Thyroid gland (tissue), 4 donors: ENCODE measurements at regions not wholly inside any gene's neighbourhood (a gene's known extent, or its start where the extent isn't known, plus 50 kb on each side); places are given as distances from the start of the nearest gene placed in this dataset.

ENCODE experiments used
- POLR2A ChIP-seq, 2 donors: fragments of 450-650 bp; IDR thresholded peaks; one replicate each; pipeline ENCODE4 v1.6.1; 2017; ENCODE audit warnings: antibody characterized with exemption in 2 of 2, mild to moderate bottlenecking in 2 of 2, moderate library complexity in 1 of 2
- TF ChIP-seq, protein P1 (sequence below), 6 experiments: fragments of 200-600 bp in 3 of 6; fragments of 450-650 bp in 3 of 6; sonication (generic) in 3 of 6; IDR thresholded peaks; one replicate each; pipeline ENCODE4 v1.5.1; 2016 to 2019; ENCODE audit warnings: antibody characterized with exemption in 6 of 6, mild to moderate bottlenecking in 2 of 6, inconsistent platforms in 1 of 6, moderate library complexity in 1 of 6

DNA sequence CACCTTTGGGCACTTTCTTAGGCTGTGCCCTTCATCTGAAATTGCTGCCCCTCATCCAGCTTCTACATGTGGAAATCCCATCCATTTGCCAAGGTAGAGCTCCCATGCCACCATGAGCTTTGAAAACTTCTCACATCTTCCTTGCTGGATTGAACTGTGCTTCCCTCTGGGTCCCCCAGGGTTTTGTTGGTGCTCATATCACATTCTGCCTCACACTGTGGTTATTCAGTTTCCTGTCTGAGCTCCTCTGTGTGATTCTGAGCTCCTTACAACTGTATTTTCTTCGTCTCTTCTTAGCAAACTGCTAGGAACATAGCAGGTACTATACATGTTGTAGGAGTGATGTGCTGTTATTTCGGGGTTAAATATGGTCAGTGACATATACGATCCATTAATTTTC lies 74.9 kb upstream of the KL start:
- TF ChIP-seq, protein P1, sequence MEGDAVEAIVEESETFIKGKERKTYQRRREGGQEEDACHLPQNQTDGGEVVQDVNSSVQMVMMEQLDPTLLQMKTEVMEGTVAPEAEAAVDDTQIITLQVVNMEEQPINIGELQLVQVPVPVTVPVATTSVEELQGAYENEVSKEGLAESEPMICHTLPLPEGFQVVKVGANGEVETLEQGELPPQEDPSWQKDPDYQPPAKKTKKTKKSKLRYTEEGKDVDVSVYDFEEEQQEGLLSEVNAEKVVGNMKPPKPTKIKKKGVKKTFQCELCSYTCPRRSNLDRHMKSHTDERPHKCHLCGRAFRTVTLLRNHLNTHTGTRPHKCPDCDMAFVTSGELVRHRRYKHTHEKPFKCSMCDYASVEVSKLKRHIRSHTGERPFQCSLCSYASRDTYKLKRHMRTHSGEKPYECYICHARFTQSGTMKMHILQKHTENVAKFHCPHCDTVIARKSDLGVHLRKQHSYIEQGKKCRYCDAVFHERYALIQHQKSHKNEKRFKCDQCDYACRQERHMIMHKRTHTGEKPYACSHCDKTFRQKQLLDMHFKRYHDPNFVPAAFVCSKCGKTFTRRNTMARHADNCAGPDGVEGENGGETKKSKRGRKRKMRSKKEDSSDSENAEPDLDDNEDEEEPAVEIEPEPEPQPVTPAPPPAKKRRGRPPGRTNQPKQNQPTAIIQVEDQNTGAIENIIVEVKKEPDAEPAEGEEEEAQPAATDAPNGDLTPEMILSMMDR (IDR thresholded peaks at IDR 0.05) = no peak
- no peak for TF ChIP-seq POLR2A (IDR thresholded peaks at IDR 0.05)
